ENCODE measurements at regions not wholly inside any gene's neighbourhood (a gene's known extent, or its start where the extent isn't known, plus 50 kb on each side); places are given as distances from the start of the nearest gene placed in this dataset.
"Not testable (repeated sequence)": the region's sequence is repeated elsewhere in the genome, so short reads cannot be mapped to it uniquely, and the experiment has no call there.

GRCh38 chr9:33623658-33624586 lies 99.9 kb downstream of the ANKRD18B start:
- peak; percentile 78 for DNase-seq (ENCODE audit: low spot score)

GRCh38 chr9:33628318-33628717 lies 104.3 kb downstream of the ANKRD18B start:
- DNase-seq (ENCODE audit: low spot score): not testable (repeated sequence)

- no peak for DNase-seq (ENCODE audit: low spot score)
These were observed 104.9 kb downstream of the ANKRD18B start for GRCh38 chr9:33628865-33629410.

- no peak for DNase-seq (ENCODE audit: low spot score)
These were observed 109.6 kb downstream of the ANKRD18B start for GRCh38 chr9:33633636-33634035.

- no peak for DNase-seq (ENCODE audit: low spot score)
These were observed 113.8 kb downstream of the ANKRD18B start for GRCh38 chr9:33637881-33638280.

- no peak for DNase-seq (ENCODE audit: low spot score)
These were observed 114.4 kb downstream of the ANKRD18B start for GRCh38 chr9:33638391-33638915.

GRCh38 chr9:33645706-33646105 lies 121.7 kb downstream of the ANKRD18B start:
- DNase-seq (ENCODE audit: low spot score): no peak

GRCh38 chr9:33649463-33649862 lies 125.4 kb downstream of the ANKRD18B start:
- no peak for DNase-seq (ENCODE audit: low spot score)

GRCh38 chr9:33651125-33651524 lies 127.1 kb downstream of the ANKRD18B start:
- DNase-seq (ENCODE audit: low spot score): no peak

- no peak for DNase-seq (ENCODE audit: low spot score)
These were observed 135.4 kb upstream of the PRSS3 start for GRCh38 chr9:33659921-33660320.

- DNase-seq (ENCODE audit: low spot score): no peak
These were observed 134.6 kb upstream of the PRSS3 start for GRCh38 chr9:33660772-33661171.

GRCh38 chr9:33661176-33661575 lies 134.2 kb upstream of the PRSS3 start:
- DNase-seq (ENCODE audit: low spot score): no peak

- DNase-seq (ENCODE audit: low spot score): no peak
These were observed 132.5 kb upstream of the PRSS3 start for GRCh38 chr9:33662871-33663270.

- DNase-seq (ENCODE audit: low spot score): not testable (repeated sequence)
These were observed 119.1 kb upstream of the PRSS3 start for GRCh38 chr9:33676194-33676745.

GRCh38 chr9:33676746-33677505 lies 118.4 kb upstream of the PRSS3 start:
- peak; percentile 10 for DNase-seq (ENCODE audit: low spot score)

- DNase-seq (ENCODE audit: low spot score): no peak
These were observed 117.9 kb upstream of the PRSS3 start for GRCh38 chr9:33677506-33677809.

- no peak for DNase-seq (ENCODE audit: low spot score)
These were observed 117.4 kb upstream of the PRSS3 start for GRCh38 chr9:33677961-33678360.

GRCh38 chr9:33682551-33682950 lies 112.8 kb upstream of the PRSS3 start:
- no peak for DNase-seq (ENCODE audit: low spot score)

- no peak for DNase-seq (ENCODE audit: low spot score)
These were observed 110.5 kb upstream of the PRSS3 start for GRCh38 chr9:33684831-33685230.

- DNase-seq (ENCODE audit: low spot score): no peak
These were observed 108.4 kb upstream of the PRSS3 start for GRCh38 chr9:33686942-33687341.

- DNase-seq (ENCODE audit: low spot score): no peak
These were observed 107.6 kb upstream of the PRSS3 start for GRCh38 chr9:33687779-33688178.

- DNase-seq (ENCODE audit: low spot score): no peak
These were observed 105.0 kb upstream of the PRSS3 start for GRCh38 chr9:33690143-33690933.
